Activated naive CD8-positive, alpha-beta T cell treated with anti-CD3 and anti-CD28 coated beads, Interleukin-2, amount 10 ng/mL, durations not matched to agents 7 days and 5 days (primary cell): ENCODE measurements at regions not wholly inside any gene's neighbourhood (a gene's known extent, or its start where the extent isn't known, plus 50 kb on each side); places are given as distances from the start of the nearest gene placed in this dataset.

Source experiments
- ATAC-seq: fragments of 150-1000 bp; cut with Tn5 transposase; one replicate; pipeline ENCODE4 v1.10.0; 2021; ENCODE audit warnings: low read depth, moderate library complexity
- POLR2A ChIA-PET: fragments of 350-600 bp; sonication (Branson Sonifier 250); formaldehyde crosslinking; loops from one replicate; lab custom pipeline; 2021; ENCODE audit warnings: antibody characterized with exemption; lab: Charles Lee
- DNase-seq: peaks from one replicate; pipeline ENCODE4 v3.0.0; 2021
- H3K27ac Mint-ChIP-seq: one replicate; pipeline ENCODE4 v1.8.0; 2022; ENCODE audit warnings: mild to moderate bottlenecking, mixed read lengths
- H3K27me3 Mint-ChIP-seq: one replicate; pipeline ENCODE4 v1.8.0; 2022; ENCODE audit warnings: mild to moderate bottlenecking, moderate library complexity, mixed read lengths
- H3K36me3 Mint-ChIP-seq: one replicate; pipeline ENCODE4 v1.8.0; 2021; ENCODE audit warnings: mild to moderate bottlenecking, mixed read lengths
- H3K4me1 Mint-ChIP-seq: one replicate; pipeline ENCODE4 v1.8.0; 2021; ENCODE audit warnings: mixed read lengths
- H3K4me3 Mint-ChIP-seq: one replicate; pipeline ENCODE4 v1.8.0; 2022; ENCODE audit warnings: mild to moderate bottlenecking, moderate library complexity, mixed read lengths
- H3K9me3 Mint-ChIP-seq: one replicate; pipeline ENCODE4 v1.8.0; 2021; ENCODE audit warnings: mixed read lengths

DNA sequence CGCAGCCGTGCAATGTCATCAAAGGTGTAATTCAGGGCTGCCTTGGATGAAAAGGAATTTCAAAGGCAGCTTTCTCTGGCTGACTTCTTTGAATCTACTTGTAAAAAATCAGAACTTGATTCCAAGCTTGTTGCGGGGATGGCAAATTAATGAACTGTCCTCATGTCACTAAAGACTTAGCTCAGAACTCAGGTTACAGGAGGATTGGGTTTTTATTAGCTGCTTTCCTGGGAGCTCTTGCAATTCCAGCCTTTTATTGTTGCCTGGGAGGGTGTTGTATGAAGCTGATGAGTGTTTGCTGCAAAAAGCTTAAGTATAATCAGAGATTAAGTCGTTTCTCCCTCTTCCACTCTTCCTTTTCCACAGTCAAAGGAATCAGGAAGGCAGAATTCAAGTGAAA lies 113.0 kb upstream of the CDH4 start:
- H3K4me3 Mint-ChIP-seq: no peak overlapping the region
- H3K9me3 Mint-ChIP-seq: no peaks in the 10 kb centered on the region
- no peaks in the 10 kb centered on the region for H3K4me1 Mint-ChIP-seq
- no peak overlapping the region for H3K27ac Mint-ChIP-seq
- H3K36me3 Mint-ChIP-seq: no peaks in the 10 kb centered on the region
- POLR2A ChIA-PET: no interaction called here
- DNase-seq (no peak), ATAC-seq (no peak)
- H3K27me3 Mint-ChIP-seq: peaks cover 7% of the 10 kb centered on the region

DNA sequence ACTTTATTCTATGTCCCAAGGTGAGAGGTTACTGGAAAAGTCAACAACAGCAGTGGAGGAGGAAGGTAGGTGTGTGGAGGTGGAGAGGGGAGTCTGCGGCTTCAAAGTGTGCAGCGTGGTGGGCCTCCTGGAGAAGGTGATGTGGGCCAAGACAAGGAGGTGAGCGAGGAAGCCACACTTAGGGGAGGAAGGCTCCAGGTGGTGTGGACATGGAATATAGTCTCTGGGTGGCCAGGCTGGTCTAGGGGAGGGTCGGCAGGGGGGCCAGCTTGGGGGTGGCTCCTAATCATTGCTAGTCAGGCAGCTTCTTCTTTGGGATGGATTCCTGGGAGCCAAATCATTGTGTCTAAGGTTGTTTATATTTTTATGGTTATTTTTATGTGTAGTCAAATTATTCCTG lies 111.5 kb upstream of the CDH4 start:
- Mint-ChIP-seq H3K27ac (no peak overlapping the region), H3K9me3 (no peaks in the 10 kb centered on the region), H3K4me3 (no peak overlapping the region), H3K4me1 (no peaks in the 10 kb centered on the region), H3K27me3 (peaks cover 12% of the 10 kb centered on the region), H3K36me3 (no peaks in the 10 kb centered on the region)
- DNase-seq (no peak), ATAC-seq (no peak)
- POLR2A ChIA-PET: no interaction called here

DNA sequence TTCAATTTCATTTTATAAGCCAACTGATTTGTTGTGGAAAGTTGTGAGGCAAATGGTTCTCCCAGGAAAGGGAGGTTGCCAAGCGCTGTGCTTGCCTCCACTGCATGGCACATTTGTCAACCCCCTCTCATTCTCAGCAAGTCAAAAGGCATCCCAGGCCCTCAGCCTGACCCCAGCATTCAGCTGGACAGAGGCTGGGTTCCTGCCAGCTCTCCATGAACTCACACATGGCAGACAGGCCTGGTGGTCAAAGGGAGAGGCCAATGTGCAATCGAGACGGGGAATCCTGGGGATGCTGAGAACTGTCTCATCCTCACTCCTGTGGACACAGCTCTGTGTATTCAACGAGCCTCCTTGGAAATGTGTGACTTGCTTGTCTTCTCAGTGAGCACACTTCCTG lies 106.0 kb upstream of the CDH4 start:
- Mint-ChIP-seq H3K9me3 (no peaks in the 10 kb centered on the region), H3K27me3 (peaks cover 9% of the 10 kb centered on the region), H3K27ac (no peak overlapping the region), H3K4me1 (no peaks in the 10 kb centered on the region), H3K36me3 (no peaks in the 10 kb centered on the region), H3K4me3 (no peak overlapping the region)
- POLR2A ChIA-PET: no interaction called here
- no peak for DNase-seq
- ATAC-seq: no peak

DNA sequence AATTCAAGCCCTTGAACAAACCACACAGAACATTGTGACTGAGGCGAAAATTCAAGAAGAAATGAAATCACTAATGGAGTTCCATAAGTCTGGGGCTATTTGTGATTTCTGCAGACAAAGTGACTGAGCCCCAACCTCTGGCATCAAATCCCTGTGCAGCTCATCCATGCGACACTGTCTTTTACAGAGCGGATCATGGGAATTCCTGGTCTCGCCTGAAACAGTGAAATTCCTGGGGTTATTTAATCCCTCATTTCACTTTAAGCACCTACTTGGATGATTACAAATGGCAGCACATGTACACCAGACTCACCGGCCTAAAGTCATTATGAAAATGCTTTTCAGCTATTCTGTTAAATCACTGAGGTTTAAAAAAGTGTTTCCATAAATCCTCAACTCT lies 102.4 kb upstream of the CDH4 start:
- no peaks in the 10 kb centered on the region for H3K36me3 Mint-ChIP-seq
- DNase-seq: no peak
- H3K4me3 Mint-ChIP-seq: no peak overlapping the region
- no peak for ATAC-seq
- H3K27ac Mint-ChIP-seq: no peak overlapping the region
- H3K4me1 Mint-ChIP-seq: no peaks in the 10 kb centered on the region
- H3K9me3 Mint-ChIP-seq: peaks cover 3% of the 10 kb centered on the region
- peaks cover 4% of the 10 kb centered on the region for H3K27me3 Mint-ChIP-seq
- POLR2A ChIA-PET: no interaction called here

GRCh38 chr20:61157301-61157700 lies 94.8 kb upstream of the CDH4 start:
- Mint-ChIP-seq H3K27me3 (no peaks in the 10 kb centered on the region), H3K9me3 (peaks cover 1% of the 10 kb centered on the region), H3K36me3 (peaks cover 2% of the 10 kb centered on the region), H3K4me3 (no peak overlapping the region), H3K4me1 (peaks cover 2% of the 10 kb centered on the region), H3K27ac (no peak overlapping the region)
- DNase-seq (no peak), ATAC-seq (no peak)
- POLR2A ChIA-PET: no interaction called here

DNA sequence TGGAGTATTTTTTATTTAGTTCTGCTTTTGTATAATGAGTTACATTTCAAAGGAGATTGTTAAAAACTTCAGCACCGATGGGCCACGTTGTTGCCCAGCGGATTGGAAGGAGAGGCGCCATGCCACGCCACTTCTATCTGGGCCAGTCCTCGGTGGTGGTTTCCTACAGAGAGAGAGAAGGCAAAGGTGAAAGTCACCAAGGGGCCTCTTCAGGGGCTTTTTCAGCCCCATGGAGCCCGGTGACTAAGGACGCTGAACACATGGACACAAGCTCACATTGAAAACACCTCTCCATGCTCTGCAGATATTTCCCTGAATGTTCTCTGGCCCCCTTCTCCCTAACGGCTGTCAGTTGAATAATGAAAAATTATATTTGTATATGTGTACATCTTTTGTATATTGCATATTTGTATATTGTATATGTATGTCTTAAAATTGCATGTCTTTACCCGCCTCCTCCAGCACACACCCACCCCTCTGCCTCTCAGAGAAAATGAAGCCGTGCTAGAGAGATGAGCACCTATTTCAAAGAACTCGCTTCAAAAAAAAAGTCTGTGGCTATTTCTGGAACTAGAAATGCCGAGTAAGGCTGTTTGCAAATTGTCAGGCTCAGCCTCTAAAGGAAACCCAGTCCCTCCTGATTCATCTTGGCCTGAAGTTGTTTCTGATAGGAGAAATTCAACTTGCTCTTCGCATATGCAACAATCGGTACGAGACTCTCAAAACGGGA lies 91.9 kb upstream of the CDH4 start:
- peaks cover 1% of the 10 kb centered on the region for H3K9me3 Mint-ChIP-seq

DNA sequence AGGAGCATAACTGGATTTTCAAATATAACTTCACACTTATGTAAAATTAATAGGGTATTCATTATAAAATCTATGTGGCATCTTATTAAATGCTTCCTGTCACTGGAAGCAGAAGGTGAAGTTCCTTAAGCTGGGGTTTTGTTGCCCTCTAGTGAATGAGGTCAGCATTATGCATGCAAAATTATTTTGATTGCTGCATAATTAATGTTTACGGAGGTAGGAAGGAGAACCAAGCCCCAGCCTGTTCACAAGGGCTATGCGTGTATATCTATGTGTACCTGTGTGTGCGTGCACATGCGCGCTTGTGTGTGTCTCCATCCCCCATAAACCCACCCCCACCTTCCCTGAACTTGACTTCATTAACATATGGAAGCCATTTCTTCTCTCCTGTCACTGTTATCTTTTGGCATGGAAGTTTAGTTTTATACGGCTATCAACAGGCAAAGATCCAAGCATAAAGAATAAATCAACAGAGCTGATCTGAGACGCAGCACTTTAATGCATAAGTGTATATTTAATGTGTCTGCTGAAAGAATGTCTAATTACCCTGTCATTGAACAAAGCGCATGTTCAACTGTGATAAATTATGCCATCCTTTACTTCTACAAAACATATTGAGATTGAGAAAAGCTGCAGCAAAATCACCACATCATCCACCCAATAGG lies 90.2 kb upstream of the CDH4 start:
- Mint-ChIP-seq H3K27me3 (peaks cover 4% of the 10 kb centered on the region), H3K27ac (no peak overlapping the region), H3K36me3 (peaks cover 2% of the 10 kb centered on the region), H3K4me3 (no peak overlapping the region), H3K4me1 (peaks cover 2% of the 10 kb centered on the region), H3K9me3 (peaks cover 1% of the 10 kb centered on the region)
- POLR2A ChIA-PET: no interaction called here
- no peak for ATAC-seq
- DNase-seq: no peak

More for the DNA sequence above, 91.9 kb upstream of the CDH4 start:
- peaks cover 4% of the 10 kb centered on the region for H3K27me3 Mint-ChIP-seq
- peaks cover 2% of the 10 kb centered on the region for H3K36me3 Mint-ChIP-seq
- no peak overlapping the region for H3K27ac Mint-ChIP-seq
- DNase-seq: no peak
- H3K4me3 Mint-ChIP-seq: no peak overlapping the region
- H3K4me1 Mint-ChIP-seq: peaks cover 2% of the 10 kb centered on the region
- ATAC-seq: peak; percentile 72
- POLR2A ChIA-PET: no interaction called here

DNA sequence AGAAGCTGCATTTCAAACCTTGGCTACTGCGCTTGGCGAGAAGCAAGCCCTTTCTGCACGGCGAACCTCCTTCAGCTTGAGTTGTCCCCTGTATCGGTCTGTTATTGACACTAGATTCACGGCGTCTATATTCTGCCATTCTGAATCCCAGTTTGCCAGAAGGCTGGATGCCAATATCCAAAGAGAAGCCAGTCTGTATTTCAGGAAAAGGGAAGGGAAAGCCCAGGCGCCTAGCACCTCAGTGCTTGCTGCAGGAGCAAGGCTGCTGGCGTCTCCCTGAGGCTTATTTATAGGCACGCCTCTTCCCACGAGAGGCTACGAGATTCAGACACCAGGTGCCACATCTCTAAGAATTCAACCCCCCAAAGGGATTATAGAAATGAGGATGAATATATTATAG lies 89.6 kb upstream of the CDH4 start:
- Mint-ChIP-seq H3K27me3 (peaks cover 4% of the 10 kb centered on the region), H3K4me1 (peaks cover 2% of the 10 kb centered on the region)
- POLR2A ChIA-PET: no interaction called here

DNA sequence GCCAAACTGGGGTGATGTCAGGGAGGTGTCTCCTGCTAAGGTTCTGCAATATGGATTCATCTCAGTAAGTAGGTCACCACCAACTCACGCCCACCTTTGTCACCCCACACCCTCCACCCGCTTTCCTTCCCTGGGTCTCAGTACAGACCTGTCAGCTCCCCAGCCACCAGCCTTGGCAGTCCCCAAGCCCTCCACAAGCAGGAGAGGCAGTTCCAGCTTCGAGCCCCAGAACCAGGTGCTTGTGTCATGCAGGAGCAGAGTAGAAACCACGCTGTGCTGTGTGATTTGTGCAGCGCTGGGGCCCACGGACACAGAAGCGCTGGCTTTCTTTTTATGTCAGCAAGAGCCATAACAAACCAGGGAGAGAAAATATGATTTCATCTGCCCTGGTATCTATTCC lies 89.0 kb upstream of the CDH4 start:
- H3K36me3 Mint-ChIP-seq: peaks cover 2% of the 10 kb centered on the region
- H3K9me3 Mint-ChIP-seq: peaks cover 1% of the 10 kb centered on the region
- H3K4me1 Mint-ChIP-seq: peaks cover 2% of the 10 kb centered on the region
- H3K27me3 Mint-ChIP-seq: peaks cover 4% of the 10 kb centered on the region
- no peak for DNase-seq
- H3K27ac Mint-ChIP-seq: no peak overlapping the region
- POLR2A ChIA-PET: no interaction called here
- H3K4me3 Mint-ChIP-seq: no peak overlapping the region
- ATAC-seq: no peak

More for the DNA sequence above, 89.6 kb upstream of the CDH4 start:
- no peak overlapping the region for H3K4me3 Mint-ChIP-seq
- ATAC-seq: no peak
- peaks cover 1% of the 10 kb centered on the region for H3K9me3 Mint-ChIP-seq
- DNase-seq: no peak
- H3K36me3 Mint-ChIP-seq: peaks cover 2% of the 10 kb centered on the region
- H3K27ac Mint-ChIP-seq: no peak overlapping the region

GRCh38 chr20:61166324-61166723 lies 85.7 kb upstream of the CDH4 start:
- ATAC-seq (no peak), DNase-seq (no peak)
- no peaks in the 10 kb centered on the region for H3K36me3 Mint-ChIP-seq
- H3K4me1 Mint-ChIP-seq: no peaks in the 10 kb centered on the region
- no peak overlapping the region for H3K27ac Mint-ChIP-seq
- H3K4me3 Mint-ChIP-seq: no peak overlapping the region
- no peaks in the 10 kb centered on the region for H3K9me3 Mint-ChIP-seq
- POLR2A ChIA-PET: no interaction called here
- H3K27me3 Mint-ChIP-seq: peaks cover 4% of the 10 kb centered on the region

- no peaks in the 10 kb centered on the region for H3K36me3 Mint-ChIP-seq
- H3K4me1 Mint-ChIP-seq: no peaks in the 10 kb centered on the region
- H3K9me3 Mint-ChIP-seq: no peaks in the 10 kb centered on the region
- no peak overlapping the region for H3K4me3 Mint-ChIP-seq
- H3K27ac Mint-ChIP-seq: no peak overlapping the region
- POLR2A ChIA-PET: no interaction called here
- peaks cover 4% of the 10 kb centered on the region for H3K27me3 Mint-ChIP-seq
- DNase-seq (no peak), ATAC-seq (no peak)
These were observed 83.5 kb upstream of the CDH4 start for GRCh38 chr20:61168605-61169004.

DNA sequence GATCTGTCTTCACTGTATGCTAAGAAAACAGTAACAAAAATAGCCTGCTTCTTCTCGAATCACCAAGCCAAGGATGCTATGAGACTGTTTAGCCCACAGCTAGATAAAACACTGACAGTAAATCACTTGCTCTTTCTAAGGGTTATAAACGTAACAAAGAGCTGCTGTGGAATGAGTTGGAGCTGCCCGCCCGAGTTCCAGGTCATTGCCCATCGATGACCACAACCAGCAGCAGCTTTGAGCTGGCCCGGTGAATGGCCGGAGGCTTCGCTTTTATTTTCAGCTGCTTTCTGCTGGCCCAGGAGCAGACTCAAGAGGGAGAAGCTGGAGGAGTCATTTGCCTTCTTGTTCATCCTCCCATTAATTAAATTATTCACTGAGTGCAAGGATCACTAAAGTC lies 82.2 kb upstream of the CDH4 start:
- POLR2A ChIA-PET: no interaction called here
- Mint-ChIP-seq H3K9me3 (no peaks in the 10 kb centered on the region), H3K27me3 (peaks cover under 1% of the 10 kb centered on the region), H3K4me1 (no peaks in the 10 kb centered on the region), H3K4me3 (no peak overlapping the region), H3K36me3 (no peaks in the 10 kb centered on the region), H3K27ac (no peak overlapping the region)
- no peak for ATAC-seq
- no peak for DNase-seq

DNA sequence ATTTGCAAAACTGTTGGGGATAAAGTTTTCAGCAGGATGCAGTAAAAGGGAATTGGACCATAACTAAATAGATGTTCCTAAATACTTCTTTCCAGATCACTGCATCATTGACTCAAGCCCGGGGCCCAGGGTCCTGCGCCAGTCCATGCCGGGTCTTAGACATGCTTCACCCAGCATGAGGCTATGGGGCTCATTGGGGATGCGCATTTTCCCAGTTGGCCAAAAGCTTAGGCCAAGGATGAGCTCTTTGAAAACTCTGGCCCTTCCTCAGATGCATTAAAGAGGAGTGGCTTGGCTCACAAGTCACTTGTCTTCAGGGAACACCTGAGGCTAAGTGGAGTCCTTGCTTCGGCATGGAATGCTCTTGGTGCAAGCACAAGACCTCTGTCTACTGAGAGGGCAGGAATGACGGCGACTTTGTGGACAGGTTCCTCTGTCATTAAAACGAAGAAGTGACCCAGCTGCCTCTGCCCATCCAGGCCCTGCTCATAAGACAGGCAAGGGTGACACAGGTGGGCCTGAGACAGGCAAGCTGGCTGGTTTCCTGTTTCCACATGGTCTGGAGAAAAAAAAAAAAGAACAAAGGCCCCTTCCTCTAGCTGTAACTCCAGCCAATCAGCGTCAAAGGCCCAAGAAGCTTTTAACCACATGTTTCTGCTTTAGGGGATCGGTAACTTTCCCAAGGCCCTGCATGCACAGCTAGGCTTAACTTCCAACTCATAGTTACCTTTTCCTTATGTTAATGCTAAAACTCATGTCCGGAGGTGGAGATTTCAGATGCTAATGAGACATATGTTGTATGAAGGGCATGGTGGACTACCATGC lies 81.4 kb upstream of the CDH4 start:
- H3K4me3 Mint-ChIP-seq: no peak overlapping the region
- no peaks in the 10 kb centered on the region for H3K9me3 Mint-ChIP-seq
- H3K27me3 Mint-ChIP-seq: no peaks in the 10 kb centered on the region
- H3K36me3 Mint-ChIP-seq: no peaks in the 10 kb centered on the region
- no peak for DNase-seq
- H3K27ac Mint-ChIP-seq: no peak overlapping the region
- POLR2A ChIA-PET: no interaction called here
- ATAC-seq: no peak
- no peaks in the 10 kb centered on the region for H3K4me1 Mint-ChIP-seq

- DNase-seq (no peak), ATAC-seq (no peak)
- no peaks in the 10 kb centered on the region for H3K36me3 Mint-ChIP-seq
- H3K27me3 Mint-ChIP-seq: no peaks in the 10 kb centered on the region
- H3K9me3 Mint-ChIP-seq: no peaks in the 10 kb centered on the region
- H3K4me1 Mint-ChIP-seq: no peaks in the 10 kb centered on the region
- POLR2A ChIA-PET: no interaction called here
- H3K27ac Mint-ChIP-seq: no peak overlapping the region
- H3K4me3 Mint-ChIP-seq: no peak overlapping the region
These were observed 78.8 kb upstream of the CDH4 start for GRCh38 chr20:61173267-61173666.
